Right lobe of liver (tissue), 6 donors: ENCODE measurements at regions not wholly inside any gene's neighbourhood (a gene's known extent, or its start where the extent isn't known, plus 50 kb on each side); places are given as distances from the start of the nearest gene placed in this dataset.

Experiments used
- ATAC-seq, 4 donors: fragments of 200-7000 bp; cut with Tn5 transposase; one replicate each; pipeline ENCODE4 v1.9.1; 2020; ENCODE audit warnings: mild to moderate bottlenecking in 4 of 4, moderate library complexity in 4 of 4
- DNase-seq, 3 donors: peaks; one replicate each; pipeline ENCODE4 v3.0.0-alpha.2; 2020
- H3K27ac ChIP-seq, 3 donors: fragments of 200-600 bp; one replicate each; pipeline ENCODE4 v1.8.0; 2022
- H3K27me3 ChIP-seq, 2 donors: fragments of 200-600 bp; one replicate each; pipeline ENCODE4 v1.8.0; 2022
- H3K36me3 ChIP-seq, 4 donors: fragments of 200-600 bp; sonication (generic) in 1 of 4; one replicate each; pipeline versions ENCODE4 v1.5.1 to v1.8.0; 2017 to 2022; ENCODE audit warnings: control low read depth in 1 of 4
- H3K4me1 ChIP-seq, 4 donors: fragments of 200-600 bp; sonication (generic) in 1 of 4; one replicate each; pipeline versions ENCODE4 v1.5.1 to v1.8.0; 2017 to 2022; ENCODE audit warnings: control low read depth in 1 of 4
- H3K4me3 ChIP-seq, 3 donors: fragments of 200-600 bp; one replicate each; pipeline ENCODE4 v1.8.0; 2022
- H3K9me3 ChIP-seq, 4 donors: fragments of 200-600 bp; sonication (generic) in 1 of 4; one replicate each; pipeline versions ENCODE4 v1.5.1 to v1.8.0; 2017 to 2022; ENCODE audit warnings: control low read depth in 1 of 4
- CTCF ChIP-seq, 4 donors: fragments of 200-600 bp in 3 of 4; fragments of 450-650 bp in 1 of 4; IDR thresholded peaks; one replicate each; pipeline versions ENCODE4 v1.5.1 to v1.8.0; 2016 to 2022; ENCODE audit warnings: antibody characterized with exemption in 4 of 4, mild to moderate bottlenecking in 2 of 4
- POLR2A ChIP-seq: fragments of 450-650 bp; IDR thresholded peaks from one replicate; pipeline ENCODE4 v1.6.1; 2017; ENCODE audit warnings: antibody characterized with exemption, mild to moderate bottlenecking
- WGBS: methylation state at CpG from one replicate; pipeline ENCODE4 v1.1.6; 2018; ENCODE audit warnings: low coverage, low lambda C conversion rate; ENCODE audit not compliant: insufficient coverage; ENCODE audit errors: missing lambda C conversion rate; 5-methylcytosine and 5-hydroxymethylcytosine counted together
- intact Hi-C, 2 donors: fragments of 100-400 bp; cut with DNase I; formaldehyde crosslinking; loops; one replicate each; pipeline versions ENCODE4 v1.11.2 to v1.14.1; 2022
- donor health status: DM: no; HTN: yes; CAD: no.
- donor health status: DM: no; HTN: no; CAD: no.
- donor health status: DM: no; HTN: no; CAD: no.
- donor health status: DM: no; HTN: yes; CAD: no.
- donor health status: DM: no; HTN: yes; CAD: no.

DNA sequence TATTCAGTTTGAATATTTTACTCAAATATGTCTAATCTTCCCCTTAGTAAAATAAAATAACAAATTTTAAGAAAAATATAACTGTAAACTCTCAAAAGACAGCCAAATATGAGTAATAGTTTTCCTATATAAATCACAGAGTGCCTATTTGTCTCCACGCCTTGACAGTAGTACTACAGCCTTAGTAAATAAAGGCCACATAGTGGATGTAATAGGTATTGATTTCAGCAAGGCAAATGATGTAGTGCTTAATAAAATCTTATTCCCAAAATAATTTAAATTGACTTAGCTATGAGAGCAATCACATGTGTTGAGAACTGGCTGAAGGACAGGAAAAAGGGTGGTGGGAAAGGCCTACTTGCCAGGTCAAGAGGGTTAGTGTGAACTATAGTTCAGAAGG lies 747.2 kb downstream of the OLFM4 start:
- TF ChIP-seq CTCF (IDR thresholded peaks at IDR 0.05) (no peak), POLR2A (no peak)
- 61% methylated on average over 1 of the region's 1 CpG for WGBS
- no peak for ATAC-seq
- H3K27ac ChIP-seq = no peak overlapping the region
- H3K4me1 ChIP-seq = no peaks in the 10 kb centered on the region
- no peaks in the 10 kb centered on the region for H3K27me3 ChIP-seq
- intact Hi-C loops = no loop called here
- no peak overlapping the region for H3K4me3 ChIP-seq
- DNase-seq = no peak
- no peaks in the 10 kb centered on the region for H3K9me3 ChIP-seq
- H3K36me3 ChIP-seq = no peaks in the 10 kb centered on the region

DNA sequence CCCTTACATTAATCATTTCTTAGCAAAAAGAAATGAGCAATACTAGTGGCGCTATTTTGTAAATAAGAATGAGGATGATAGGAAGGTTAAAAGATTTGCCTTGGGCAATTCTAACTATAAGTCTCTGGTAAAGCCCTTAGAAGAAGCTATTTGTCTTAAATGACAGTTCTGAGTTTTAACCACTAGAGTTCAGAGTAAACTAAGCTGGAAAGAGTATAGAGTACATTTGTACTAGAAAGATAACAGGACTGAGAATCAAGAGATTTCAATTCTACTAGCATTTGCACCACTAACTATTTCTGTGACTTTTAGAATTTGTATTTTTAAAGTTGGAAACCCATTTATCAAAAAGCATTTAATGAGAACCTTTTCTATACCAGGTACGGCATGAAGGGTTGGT lies 750.3 kb downstream of the OLFM4 start:
- Histone ChIP-seq H3K4me1 (no peaks in the 10 kb centered on the region), H3K4me3 (no peak overlapping the region), H3K9me3 (no peaks in the 10 kb centered on the region), H3K36me3 (no peaks in the 10 kb centered on the region), H3K27me3 (no peaks in the 10 kb centered on the region), H3K27ac (no peak overlapping the region)
- DNase-seq = no peak
- 55% methylated on average over 2 of the region's 2 CpGs for WGBS
- no peak for ATAC-seq
- TF ChIP-seq POLR2A (no peak), CTCF (IDR thresholded peaks at IDR 0.05) (no peak)
- intact Hi-C loops = no loop called here

GRCh38 chr13:53781941-53782340 lies 753.3 kb downstream of the OLFM4 start:
- Histone ChIP-seq H3K9me3 (no peaks in the 10 kb centered on the region), H3K27ac (no peak overlapping the region), H3K36me3 (no peaks in the 10 kb centered on the region), H3K4me1 (no peaks in the 10 kb centered on the region), H3K27me3 (no peaks in the 10 kb centered on the region), H3K4me3 (no peak overlapping the region)
- 11% methylated on average over 6 of the region's 6 CpGs for WGBS
- no peak for TF ChIP-seq POLR2A
- TF ChIP-seq CTCF (IDR thresholded peaks at IDR 0.05) = no peak
- ATAC-seq = no peak
- no peak for DNase-seq
- intact Hi-C loops = no loop called here

DNA sequence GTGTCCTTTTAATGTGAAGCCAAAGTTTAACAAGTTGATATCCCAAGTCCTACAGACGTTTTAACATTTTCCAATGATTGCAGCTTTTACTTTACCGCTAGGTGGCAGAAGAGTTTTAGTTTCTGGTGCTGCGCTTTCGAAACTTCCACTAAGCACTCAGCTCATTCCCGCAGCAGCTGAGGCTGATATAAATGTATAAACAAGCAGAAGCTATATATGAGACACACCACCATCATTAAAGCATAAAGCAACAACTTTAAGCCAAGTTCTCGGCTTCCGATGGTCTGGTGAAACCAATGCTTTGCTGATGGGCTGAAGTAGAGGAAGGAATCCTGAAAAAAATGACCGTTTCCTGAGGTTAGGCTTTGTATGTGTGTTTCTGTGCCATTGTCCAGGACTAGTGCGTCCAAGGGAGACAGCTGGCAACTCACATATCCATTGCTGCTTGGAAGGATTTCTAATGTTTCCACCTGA lies 753.9 kb downstream of the OLFM4 start:
- no peaks in the 10 kb centered on the region for H3K9me3 ChIP-seq
- H3K4me3 ChIP-seq = no peak overlapping the region
- no peaks in the 10 kb centered on the region for H3K27me3 ChIP-seq
- no peaks in the 10 kb centered on the region for H3K4me1 ChIP-seq
- TF ChIP-seq CTCF (IDR thresholded peaks at IDR 0.05) (peak; percentile 61 to 85 (median 80)), POLR2A (no peak)
- WGBS = 0% methylated on average over 9 of the region's 9 CpGs
- ATAC-seq = peak; percentile 83 to 91 (median 84)
- DNase-seq = peak in 1 of 3 donors; percentile 23
- intact Hi-C loops = no loop called here
- H3K27ac ChIP-seq = no peak overlapping the region
- no peaks in the 10 kb centered on the region for H3K36me3 ChIP-seq

GRCh38 chr13:53783471-53783870 lies 754.9 kb downstream of the OLFM4 start:
- DNase-seq = no peak
- no peak for ATAC-seq
- no peak overlapping the region for H3K27ac ChIP-seq
- H3K36me3 ChIP-seq = no peaks in the 10 kb centered on the region
- intact Hi-C loops = no loop called here
- no peaks in the 10 kb centered on the region for H3K9me3 ChIP-seq
- no peak overlapping the region for H3K4me3 ChIP-seq
- H3K4me1 ChIP-seq = no peaks in the 10 kb centered on the region
- WGBS = 16% methylated on average over 2 of the region's 10 CpGs
- TF ChIP-seq CTCF (IDR thresholded peaks at IDR 0.05) = no peak
- no peak for TF ChIP-seq POLR2A
- H3K27me3 ChIP-seq = no peaks in the 10 kb centered on the region
